ENCODE measurements at regions not wholly inside any gene's neighbourhood (a gene's known extent, or its start where the extent isn't known, plus 50 kb on each side); places are given as distances from the start of the nearest gene placed in this dataset.

DNA sequence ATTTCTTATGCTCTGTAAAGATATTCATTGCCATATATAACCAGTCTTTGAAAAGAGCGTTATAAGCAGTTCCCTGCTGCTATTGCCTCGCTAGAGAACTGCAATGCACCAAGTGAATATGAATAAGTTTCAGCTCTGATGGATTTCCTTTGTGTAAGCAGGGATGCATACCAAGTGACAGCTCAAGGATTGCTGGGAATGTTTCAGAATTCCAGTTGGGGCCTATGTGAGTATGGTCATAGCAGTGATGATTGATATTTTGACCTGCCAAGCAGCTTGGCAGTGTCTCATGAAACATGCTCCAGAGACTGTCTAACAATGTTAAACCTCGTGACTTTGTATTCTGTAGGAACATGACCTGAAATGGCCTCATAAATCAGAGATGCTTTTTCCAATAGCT lies 312.6 kb downstream of the C11orf87 start:
- peaks cover 8% of the 10 kb centered on the region for H3K9me3 Mint-ChIP-seq (ENCODE audit: unreplicated experiment)
- TF ChIP-seq, protein P1, sequence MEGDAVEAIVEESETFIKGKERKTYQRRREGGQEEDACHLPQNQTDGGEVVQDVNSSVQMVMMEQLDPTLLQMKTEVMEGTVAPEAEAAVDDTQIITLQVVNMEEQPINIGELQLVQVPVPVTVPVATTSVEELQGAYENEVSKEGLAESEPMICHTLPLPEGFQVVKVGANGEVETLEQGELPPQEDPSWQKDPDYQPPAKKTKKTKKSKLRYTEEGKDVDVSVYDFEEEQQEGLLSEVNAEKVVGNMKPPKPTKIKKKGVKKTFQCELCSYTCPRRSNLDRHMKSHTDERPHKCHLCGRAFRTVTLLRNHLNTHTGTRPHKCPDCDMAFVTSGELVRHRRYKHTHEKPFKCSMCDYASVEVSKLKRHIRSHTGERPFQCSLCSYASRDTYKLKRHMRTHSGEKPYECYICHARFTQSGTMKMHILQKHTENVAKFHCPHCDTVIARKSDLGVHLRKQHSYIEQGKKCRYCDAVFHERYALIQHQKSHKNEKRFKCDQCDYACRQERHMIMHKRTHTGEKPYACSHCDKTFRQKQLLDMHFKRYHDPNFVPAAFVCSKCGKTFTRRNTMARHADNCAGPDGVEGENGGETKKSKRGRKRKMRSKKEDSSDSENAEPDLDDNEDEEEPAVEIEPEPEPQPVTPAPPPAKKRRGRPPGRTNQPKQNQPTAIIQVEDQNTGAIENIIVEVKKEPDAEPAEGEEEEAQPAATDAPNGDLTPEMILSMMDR (IDR thresholded peaks at IDR 0.05) = no peak
- H3K4me1 Mint-ChIP-seq (ENCODE audit: unreplicated experiment) = peaks cover 44% of the 10 kb centered on the region
- peak overlapping the region; percentile 10 for H3K27ac Mint-ChIP-seq (ENCODE audit: unreplicated experiment)
- no peak overlapping the region for H3K4me3 Mint-ChIP-seq (ENCODE audit: unreplicated experiment)
- H3K36me3 Mint-ChIP-seq (ENCODE audit: unreplicated experiment) = peaks cover 4% of the 10 kb centered on the region
- H3K27me3 Mint-ChIP-seq (ENCODE audit: unreplicated experiment) = no peaks in the 10 kb centered on the region
- DNase-seq (ENCODE audit: extremely low spot score, unreplicated experiment) = no peak

DNA sequence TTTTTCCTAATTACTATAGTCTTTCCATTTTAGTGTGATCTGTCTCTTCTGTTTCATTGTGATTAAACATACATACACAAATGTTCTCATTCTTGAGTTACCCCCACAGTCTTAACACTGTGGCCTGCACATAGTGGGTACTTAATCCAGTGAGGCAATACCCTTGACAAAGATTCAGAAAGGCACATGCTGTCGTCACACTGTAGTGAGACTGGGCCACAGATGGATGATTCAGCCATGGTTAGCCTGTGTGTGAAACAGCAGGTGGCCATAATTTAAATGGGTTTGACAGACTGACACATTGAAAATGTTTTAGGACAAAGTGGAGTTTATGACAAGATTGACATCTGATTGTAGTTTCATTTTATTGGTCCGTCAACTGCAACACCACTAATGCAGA lies 313.1 kb downstream of the C11orf87 start:
- Mint-ChIP-seq H3K27me3 (ENCODE audit: unreplicated experiment) (no peaks in the 10 kb centered on the region), H3K4me3 (ENCODE audit: unreplicated experiment) (no peak overlapping the region), H3K4me1 (ENCODE audit: unreplicated experiment) (peaks cover 43% of the 10 kb centered on the region), H3K36me3 (ENCODE audit: unreplicated experiment) (peaks cover 4% of the 10 kb centered on the region), H3K9me3 (ENCODE audit: unreplicated experiment) (peaks cover 8% of the 10 kb centered on the region), H3K27ac (ENCODE audit: unreplicated experiment) (peak overlapping the region; percentile 15)
- TF ChIP-seq, protein P1 (IDR thresholded peaks at IDR 0.05) = no peak
- no peak for DNase-seq (ENCODE audit: extremely low spot score, unreplicated experiment)

DNA sequence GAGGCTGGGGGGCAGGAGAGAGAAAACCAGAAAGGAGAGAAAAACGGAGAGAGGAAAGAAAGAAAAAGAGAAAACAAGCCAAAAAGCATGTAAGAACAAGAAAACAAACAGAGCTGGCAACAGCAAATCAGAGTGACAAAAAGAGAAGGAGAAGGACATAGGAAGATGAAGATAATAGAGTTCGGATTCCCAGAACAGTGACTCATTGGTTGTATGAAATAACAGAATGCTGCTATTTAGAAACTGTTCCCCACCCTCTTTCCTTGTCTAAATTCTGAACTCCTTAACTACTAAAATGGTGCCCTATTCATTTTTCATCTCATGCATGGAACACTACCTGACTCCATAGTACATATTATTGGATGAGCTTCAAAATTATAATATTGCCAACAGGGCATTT lies 317.4 kb downstream of the C11orf87 start:
- no peak for DNase-seq (ENCODE audit: extremely low spot score, unreplicated experiment)
- no peaks in the 10 kb centered on the region for H3K9me3 Mint-ChIP-seq (ENCODE audit: unreplicated experiment)
- H3K36me3 Mint-ChIP-seq (ENCODE audit: unreplicated experiment) = no peaks in the 10 kb centered on the region
- TF ChIP-seq, protein P1 (IDR thresholded peaks at IDR 0.05) = no peak
- no peak overlapping the region for H3K27ac Mint-ChIP-seq (ENCODE audit: unreplicated experiment)
- H3K4me1 Mint-ChIP-seq (ENCODE audit: unreplicated experiment) = peaks cover 13% of the 10 kb centered on the region
- no peak overlapping the region for H3K4me3 Mint-ChIP-seq (ENCODE audit: unreplicated experiment)
- H3K27me3 Mint-ChIP-seq (ENCODE audit: unreplicated experiment) = no peaks in the 10 kb centered on the region

DNA sequence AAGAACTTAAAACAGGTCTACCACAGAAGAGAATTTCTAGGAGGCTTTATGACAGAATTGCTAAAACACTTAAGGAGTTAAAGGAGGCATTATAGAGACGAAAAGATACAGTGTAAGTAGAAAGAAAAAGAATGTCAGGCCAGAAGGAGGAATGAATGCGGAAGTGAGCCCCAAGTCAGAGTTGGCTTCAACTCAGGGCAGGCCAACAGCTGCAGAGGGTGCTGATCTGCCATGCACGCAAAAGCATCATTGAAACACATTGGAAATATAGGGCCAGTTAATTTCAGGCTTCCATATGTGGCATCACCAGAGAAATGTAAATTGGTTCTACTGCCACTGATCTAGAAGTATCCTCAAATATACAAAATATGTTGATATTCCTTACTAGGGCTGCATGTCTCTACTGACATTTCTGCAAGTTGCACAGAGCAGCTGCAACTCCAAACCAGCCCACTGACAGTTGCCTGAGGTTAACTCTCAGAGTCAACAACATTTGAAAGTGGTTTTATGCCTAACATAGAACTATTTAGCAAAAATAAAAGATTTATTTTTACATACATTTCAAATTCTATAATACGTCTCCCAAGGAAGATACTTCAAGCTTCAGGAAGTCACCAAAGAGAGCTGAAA lies 324.1 kb downstream of the C11orf87 start:
- no peak overlapping the region for H3K27ac Mint-ChIP-seq (ENCODE audit: unreplicated experiment)
- DNase-seq (ENCODE audit: extremely low spot score, unreplicated experiment) = no peak
- no peaks in the 10 kb centered on the region for H3K9me3 Mint-ChIP-seq (ENCODE audit: unreplicated experiment)
- H3K4me1 Mint-ChIP-seq (ENCODE audit: unreplicated experiment) = peaks cover 5% of the 10 kb centered on the region
- no peaks in the 10 kb centered on the region for H3K27me3 Mint-ChIP-seq (ENCODE audit: unreplicated experiment)
- no peak overlapping the region for H3K4me3 Mint-ChIP-seq (ENCODE audit: unreplicated experiment)
- TF ChIP-seq, protein P1 (IDR thresholded peaks at IDR 0.05) = no peak
- no peaks in the 10 kb centered on the region for H3K36me3 Mint-ChIP-seq (ENCODE audit: unreplicated experiment)

DNA sequence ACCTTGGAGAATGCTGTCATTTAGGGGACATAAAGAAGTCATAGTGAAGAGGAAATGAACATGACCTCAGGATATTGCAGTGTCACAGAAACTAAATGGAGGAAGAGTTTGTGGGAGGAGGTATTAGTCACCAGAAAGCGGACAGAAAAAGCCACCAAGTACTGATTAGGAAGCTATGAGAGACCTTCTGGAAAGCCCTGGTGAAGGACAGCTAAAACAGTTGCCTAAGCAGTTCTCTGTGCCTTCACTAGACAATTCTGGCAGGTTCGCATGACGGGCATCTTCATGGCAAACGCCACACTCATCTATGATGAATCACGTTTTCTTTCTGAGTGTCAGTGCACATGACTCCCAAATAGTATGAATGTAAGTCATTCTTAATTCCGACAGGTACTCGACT lies 325.8 kb downstream of the C11orf87 start:
- no peak for DNase-seq (ENCODE audit: extremely low spot score, unreplicated experiment)
- Mint-ChIP-seq H3K4me3 (ENCODE audit: unreplicated experiment) (no peak overlapping the region), H3K36me3 (ENCODE audit: unreplicated experiment) (no peaks in the 10 kb centered on the region), H3K9me3 (ENCODE audit: unreplicated experiment) (no peaks in the 10 kb centered on the region), H3K4me1 (ENCODE audit: unreplicated experiment) (peaks cover 8% of the 10 kb centered on the region), H3K27me3 (ENCODE audit: unreplicated experiment) (no peaks in the 10 kb centered on the region), H3K27ac (ENCODE audit: unreplicated experiment) (no peak overlapping the region)
- TF ChIP-seq, protein P1 (IDR thresholded peaks at IDR 0.05) = no peak

Measured in osteocyte (in vitro differentiated cells).